H1 (cell line): ENCODE measurements at regions not wholly inside any gene's neighbourhood (a gene's known extent, or its start where the extent isn't known, plus 50 kb on each side); places are given as distances from the start of the nearest gene placed in this dataset.
"Not testable (repeated sequence)": the region's sequence is repeated elsewhere in the genome, so short reads cannot be mapped to it uniquely, and the experiment has no call there.

Experiments used
- CHD1 ChIP-seq: IDR thresholded peaks from 2 replicates; pipeline ENCODE4 v1.6.1; 2012; ENCODE audit warnings: low read depth, low read length, improper control_type of control experiment
- CHD2 ChIP-seq: IDR thresholded peaks from 2 replicates; pipeline ENCODE4 v1.6.1; 2012; ENCODE audit warnings: low read length, improper control_type of control experiment
- CTCF ChIP-seq, 3 experiments: IDR thresholded peaks; 1 replicate in 2 of 3; 2 replicates in 1 of 3; pipeline versions ENCODE4 v1.5.1 to v1.6.1; 2011; ENCODE audit warnings: low read length in 3 of 3, mild to moderate bottlenecking in 3 of 3, inconsistent platforms in 2 of 3, low read depth in 1 of 3, moderate library complexity in 1 of 3; ENCODE audit not compliant: insufficient read depth in 1 of 3; ENCODE audit errors: control extremely low read depth in 1 of 3
- EP300 ChIP-seq, 2 experiments: IDR thresholded peaks; 1 replicate in 1 of 2; 2 replicates in 1 of 2; pipeline ENCODE4 v1.6.1; 2011 to 2012; ENCODE audit warnings: low read depth in 2 of 2, low read length in 2 of 2, mild to moderate bottlenecking in 2 of 2, borderline replicate concordance in 1 of 2, inconsistent platforms in 1 of 2, moderate library complexity in 1 of 2
- FOSL1 ChIP-seq: IDR thresholded peaks from 2 replicates; pipeline ENCODE4 v1.6.1; 2011; ENCODE audit warnings: mild to moderate bottlenecking, low read depth, low read length, moderate library complexity; ENCODE audit not compliant: insufficient read depth
- NRF1 ChIP-seq: IDR thresholded peaks from 2 replicates; pipeline ENCODE4 v1.6.1; 2011; ENCODE audit warnings: mild to moderate bottlenecking, low read depth, low read length, improper control_type of control experiment
- POLR2A ChIP-seq, 2 experiments: IDR thresholded peaks; 1 replicate in 1 of 2; 2 replicates in 1 of 2; pipeline ENCODE4 v1.6.1; 2011; ENCODE audit warnings: low read depth in 2 of 2, low read length in 2 of 2, mild to moderate bottlenecking in 2 of 2; ENCODE audit errors: control extremely low read depth in 1 of 2
- POLR2AphosphoS5 ChIP-seq: IDR thresholded peaks from 2 replicates; pipeline ENCODE4 v1.6.1; 2011; ENCODE audit warnings: low read depth, low read length
- RFX5 ChIP-seq: IDR thresholded peaks from 2 replicates; pipeline ENCODE4 v1.6.1; 2011; ENCODE audit warnings: low read depth, low read length, improper control_type of control experiment, borderline replicate concordance
- SP1 ChIP-seq: IDR thresholded peaks from 2 replicates; pipeline ENCODE4 v1.6.1; 2011; ENCODE audit warnings: low read depth, low read length
- TAF1 ChIP-seq: IDR thresholded peaks from 2 replicates; pipeline ENCODE4 v1.6.1; 2011; ENCODE audit warnings: mild to moderate bottlenecking, low read depth, low read length
- TF ChIP-seq, protein P1 (sequence below): IDR thresholded peaks from 2 replicates; pipeline ENCODE4 v1.6.1; 2011; ENCODE audit warnings: low read depth, mild to moderate bottlenecking, low read length; ENCODE audit not compliant: insufficient read depth
- TF ChIP-seq, protein P2 (sequence below): IDR thresholded peaks from 2 replicates; pipeline ENCODE4 v1.6.1; 2012; ENCODE audit warnings: inconsistent platforms

- not testable (repeated sequence) for TF ChIP-seq CTCF (IDR thresholded peaks at IDR 0.05; ENCODE audit: control extremely low read depth in 1 of 3, insufficient read depth in 1 of 3, low read depth in 1 of 3, low read length in 3 of 3); FOSL1; POLR2AphosphoS5; TAF1; CHD1; CHD2; SP1; RFX5; POLR2A (IDR thresholded peaks at IDR 0.05; ENCODE audit: control extremely low read depth in 1 of 2, low read depth in 2 of 2, low read length in 2 of 2); NRF1; EP300 (IDR thresholded peaks at IDR 0.05; ENCODE audit: borderline replicate concordance in 1 of 2, low read depth in 2 of 2, low read length in 2 of 2)
- TF ChIP-seq, protein P1, sequence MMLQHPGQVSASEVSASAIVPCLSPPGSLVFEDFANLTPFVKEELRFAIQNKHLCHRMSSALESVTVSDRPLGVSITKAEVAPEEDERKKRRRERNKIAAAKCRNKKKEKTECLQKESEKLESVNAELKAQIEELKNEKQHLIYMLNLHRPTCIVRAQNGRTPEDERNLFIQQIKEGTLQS: not testable (repeated sequence)
- TF ChIP-seq, protein P2, sequence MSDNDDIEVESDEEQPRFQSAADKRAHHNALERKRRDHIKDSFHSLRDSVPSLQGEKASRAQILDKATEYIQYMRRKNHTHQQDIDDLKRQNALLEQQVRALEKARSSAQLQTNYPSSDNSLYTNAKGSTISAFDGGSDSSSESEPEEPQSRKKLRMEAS: not testable (repeated sequence)
These were observed 104.5 kb downstream of the ZNF33B start for GRCh38 chr10:42533866-42534265.
